Renal pelvis (tissue), 1 donor: ENCODE measurements at regions not wholly inside any gene's neighbourhood (a gene's known extent, or its start where the extent isn't known, plus 50 kb on each side); places are given as distances from the start of the nearest gene placed in this dataset.

Experiments
- DNase-seq: peaks from one replicate; pipeline ENCODE4 v3.0.0-alpha.2; 2013

DNA sequence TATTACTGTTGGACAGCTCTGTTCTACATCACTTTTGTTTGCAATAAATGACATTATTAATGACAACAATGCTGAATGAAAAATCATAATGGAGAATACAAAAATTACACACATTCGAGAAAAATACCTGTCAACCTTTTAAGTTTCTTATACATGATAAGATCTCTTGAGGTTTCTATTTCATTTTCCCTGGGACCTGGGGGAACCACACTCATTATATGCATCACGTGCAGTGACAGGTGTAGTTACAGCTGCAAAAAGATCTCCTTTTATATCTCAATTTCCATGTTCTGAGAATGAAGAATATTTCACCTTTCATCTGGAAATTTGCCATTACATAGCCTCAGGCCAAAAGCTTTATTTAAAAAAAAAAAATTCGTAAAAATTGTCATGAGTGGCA is 1347.0 kb upstream of the AGA start:
- no peak for DNase-seq

- no peak for DNase-seq
These were observed 1357.0 kb upstream of the AGA start for GRCh38 chr4:178799204-178799603.

GRCh38 chr4:178808106-178808505 is 1365.9 kb upstream of the AGA start:
- DNase-seq, result no peak

DNA sequence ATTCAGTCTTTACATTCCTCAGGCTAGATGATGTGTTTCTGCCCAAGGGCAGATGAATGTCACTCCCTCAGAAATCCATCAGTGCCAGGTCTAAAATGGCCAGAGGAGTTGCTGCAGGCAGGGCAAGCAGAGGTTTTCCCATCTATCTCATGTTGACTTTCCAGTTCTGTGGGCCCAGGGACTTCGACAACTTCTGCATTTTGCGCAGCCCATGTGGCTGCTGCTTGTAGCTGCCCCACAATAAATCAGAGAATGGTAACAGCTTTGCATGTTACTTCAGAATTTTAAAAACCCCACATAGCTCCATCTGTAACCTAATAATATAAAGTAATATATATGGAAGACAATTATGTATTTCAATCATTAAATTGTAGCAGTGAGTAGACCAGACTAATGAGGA is 1367.7 kb upstream of the AGA start:
- DNase-seq, result no peak

DNA sequence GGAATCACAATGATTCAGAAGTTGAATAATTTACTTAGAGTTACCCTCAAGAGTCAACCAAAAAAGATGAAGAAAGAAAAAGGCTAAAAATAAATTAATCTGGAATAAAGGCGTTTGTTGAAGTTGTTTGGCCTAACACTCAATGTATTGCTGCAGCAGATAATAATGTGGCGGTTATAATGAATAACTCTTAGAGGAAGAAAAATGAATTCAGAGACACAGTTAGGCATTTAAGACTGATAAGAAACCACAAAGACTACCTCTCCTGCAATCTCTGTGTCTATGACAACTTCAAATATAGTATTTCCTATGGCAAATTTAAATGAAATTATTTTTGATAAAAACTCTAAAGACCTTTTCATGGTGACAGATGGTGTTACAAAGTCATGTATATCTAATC is 1369.1 kb upstream of the AGA start:
- no peak for DNase-seq

DNA sequence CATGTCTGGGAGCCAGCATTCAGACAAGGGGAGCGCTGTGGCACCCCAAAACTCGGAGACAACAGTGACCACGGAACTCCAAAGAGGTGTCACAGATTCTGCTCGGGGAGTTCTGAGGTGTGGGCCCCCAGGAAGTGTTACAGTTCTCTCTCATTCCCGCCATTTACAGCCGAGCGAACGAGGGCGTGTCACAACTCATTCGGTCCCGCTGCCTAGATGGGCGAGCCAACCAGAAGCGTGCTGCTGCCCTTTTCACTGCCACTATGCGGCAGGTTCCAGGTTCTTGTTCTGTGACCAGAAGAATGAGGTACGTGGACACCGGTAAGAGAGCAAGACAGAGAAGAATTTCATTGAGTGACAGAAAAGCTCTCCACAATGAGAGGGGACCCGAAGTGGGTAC is 1370.6 kb upstream of the AGA start:
- no peak for DNase-seq

DNA sequence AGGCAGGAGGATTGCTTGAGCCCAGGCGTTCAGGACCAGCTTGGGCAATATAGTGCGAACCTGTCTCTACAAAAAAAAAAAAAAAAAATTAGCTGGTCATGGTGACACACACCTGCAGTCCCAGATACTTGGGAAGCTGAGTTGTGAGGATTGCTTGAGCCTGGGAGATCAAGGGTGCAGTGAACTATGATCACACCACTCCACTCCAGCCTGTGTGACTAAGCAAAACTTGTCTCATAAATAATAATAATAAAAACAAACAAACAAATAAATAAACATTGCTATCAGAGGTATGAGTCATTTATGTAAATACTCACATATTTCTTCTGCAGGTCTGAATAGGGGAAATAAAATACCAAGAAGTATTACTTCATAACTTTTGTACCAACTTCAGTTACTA is 1372.7 kb upstream of the AGA start:
- no peak for DNase-seq

- DNase-seq, result no peak
These were observed 1381.5 kb upstream of the AGA start for GRCh38 chr4:178823673-178824295.

DNA sequence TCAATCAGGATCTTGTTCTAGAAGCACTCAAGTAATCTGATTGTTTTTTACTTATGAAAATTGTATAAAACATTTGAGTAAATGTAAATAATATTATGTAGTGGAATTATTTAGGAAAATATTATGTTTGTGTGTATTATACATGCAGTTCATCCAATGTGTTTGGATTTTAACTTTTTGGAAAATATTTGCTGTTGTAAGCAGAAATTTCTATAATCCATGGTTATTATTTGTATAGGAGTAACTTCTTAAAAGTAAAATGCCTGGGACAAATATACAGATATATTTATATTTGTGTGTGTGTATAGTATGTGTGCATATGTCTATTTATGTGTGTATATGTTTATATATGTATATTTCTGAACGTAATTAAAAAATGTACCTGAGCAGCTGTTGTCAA is 1394.6 kb upstream of the AGA start:
- DNase-seq, result no peak

GRCh38 chr4:178838776-178839175 is 1396.5 kb upstream of the AGA start:
- no peak for DNase-seq

GRCh38 chr4:178856139-178856800 is 1414.0 kb upstream of the AGA start:
- no peak for DNase-seq

GRCh38 chr4:178871476-178871875 is 1429.2 kb upstream of the AGA start:
- DNase-seq, result no peak

- DNase-seq, result no peak
These were observed 1439.7 kb upstream of the AGA start for GRCh38 chr4:178881937-178882336.

DNA sequence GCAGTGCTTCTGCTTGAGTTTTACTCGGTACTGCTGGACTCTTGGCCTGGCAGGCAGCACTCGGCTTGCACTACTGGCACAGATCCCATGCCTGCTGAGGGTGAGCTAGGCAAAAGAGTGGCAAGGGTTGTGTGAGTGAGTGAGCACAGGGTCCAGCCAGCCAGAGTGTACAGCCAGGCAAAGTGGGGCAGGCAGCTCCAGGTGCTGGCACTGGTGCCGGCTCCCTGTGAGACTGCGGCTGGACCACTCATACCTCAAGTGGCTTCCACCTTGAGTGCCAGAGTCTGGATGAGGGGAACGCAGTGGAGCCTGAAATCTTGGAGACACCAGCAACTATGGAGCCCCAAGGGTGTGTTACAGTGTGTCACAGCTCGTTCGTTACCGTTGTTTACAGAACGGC is 1451.9 kb upstream of the AGA start:
- DNase-seq, result no peak

DNA sequence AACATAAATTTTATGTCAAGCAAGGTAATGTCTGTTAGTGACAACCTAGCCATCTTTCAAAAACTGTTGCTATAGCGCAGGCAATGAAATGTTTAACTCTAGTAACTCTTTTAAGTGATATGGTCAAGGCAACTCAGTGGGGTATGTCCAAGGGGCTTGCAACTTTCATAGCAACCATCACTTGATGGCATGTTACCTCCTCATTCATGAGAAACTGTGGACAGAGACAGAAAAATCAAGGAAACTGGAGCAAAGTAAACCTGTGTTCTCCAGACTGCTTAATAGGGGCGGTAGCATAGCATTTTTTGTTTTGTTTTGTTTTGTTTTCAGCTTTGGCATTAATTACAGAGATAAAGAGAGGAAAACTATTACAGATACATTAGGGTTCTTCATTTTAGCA is 1456.8 kb upstream of the AGA start:
- no peak for DNase-seq

DNA sequence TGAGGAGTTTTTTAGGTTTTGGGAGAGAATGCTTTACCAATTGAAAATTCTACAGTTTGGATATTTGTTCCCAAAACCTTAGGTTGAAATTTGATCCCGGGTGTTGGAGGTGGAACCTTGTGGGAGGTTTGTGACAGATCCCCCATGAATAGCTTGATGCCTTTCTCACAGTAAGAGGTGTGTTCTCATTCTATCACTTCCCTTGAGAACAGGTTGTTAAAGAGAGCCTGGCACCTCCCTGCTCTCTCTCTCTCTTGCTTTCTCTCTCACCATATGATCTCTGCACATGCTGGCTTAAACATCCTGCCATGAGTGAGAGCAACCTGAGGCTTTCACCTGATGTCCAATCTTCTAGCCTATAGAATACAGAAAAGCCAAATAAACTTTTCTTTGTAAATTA is 1475.5 kb upstream of the AGA start:
- no peak for DNase-seq

- DNase-seq, result no peak
These were observed 1494.9 kb upstream of the AGA start for GRCh38 chr4:178937130-178937529.

DNA sequence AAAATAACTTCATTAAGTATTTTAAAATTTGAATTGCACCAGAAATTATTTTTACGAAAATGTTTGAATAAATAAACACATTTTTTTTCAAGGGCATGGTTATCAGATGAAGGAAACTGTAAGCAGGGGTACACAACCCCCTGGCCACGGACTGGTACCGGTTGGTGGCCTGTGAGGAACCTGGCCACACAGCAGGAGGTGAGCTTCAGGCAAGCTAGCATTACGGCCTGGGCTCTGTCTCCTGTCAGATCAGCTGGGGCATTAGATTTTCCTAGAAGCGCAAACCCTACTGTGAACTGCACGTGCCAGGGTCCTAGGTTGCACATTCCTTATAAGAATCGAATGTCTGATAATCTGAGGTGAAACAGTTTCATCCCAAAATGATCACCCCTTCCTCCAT is 1499.7 kb upstream of the AGA start:
- DNase-seq, result no peak

DNA sequence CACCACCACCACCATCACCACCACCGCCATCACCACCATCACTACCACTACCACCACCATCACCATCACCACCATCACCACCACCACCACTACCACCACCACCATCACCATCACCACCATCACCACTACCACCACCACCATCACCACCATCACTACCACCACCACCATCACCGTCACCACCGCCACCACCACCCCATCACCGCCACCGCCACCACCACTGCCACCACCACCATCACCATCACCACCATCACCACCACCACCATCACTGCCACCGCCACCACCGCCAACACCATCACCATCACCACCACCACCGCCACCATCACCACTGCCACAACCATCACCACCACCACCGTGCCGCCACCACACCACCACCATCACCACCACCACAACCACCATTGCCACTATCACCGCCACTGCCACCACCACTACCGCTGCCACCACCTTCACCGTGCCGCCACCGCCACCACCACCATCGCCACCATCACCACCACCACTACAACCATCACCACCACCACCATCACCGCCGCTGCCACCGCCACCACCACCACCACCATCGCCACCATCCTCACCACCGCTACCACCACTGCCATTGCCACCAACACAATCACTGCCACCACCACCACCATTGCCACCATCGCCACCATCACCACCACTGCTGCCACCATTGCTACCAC is 1511.3 kb upstream of the AGA start:
- no peak for DNase-seq

GRCh38 chr4:178955614-178956013 is 1513.4 kb upstream of the AGA start:
- no peak for DNase-seq

DNA sequence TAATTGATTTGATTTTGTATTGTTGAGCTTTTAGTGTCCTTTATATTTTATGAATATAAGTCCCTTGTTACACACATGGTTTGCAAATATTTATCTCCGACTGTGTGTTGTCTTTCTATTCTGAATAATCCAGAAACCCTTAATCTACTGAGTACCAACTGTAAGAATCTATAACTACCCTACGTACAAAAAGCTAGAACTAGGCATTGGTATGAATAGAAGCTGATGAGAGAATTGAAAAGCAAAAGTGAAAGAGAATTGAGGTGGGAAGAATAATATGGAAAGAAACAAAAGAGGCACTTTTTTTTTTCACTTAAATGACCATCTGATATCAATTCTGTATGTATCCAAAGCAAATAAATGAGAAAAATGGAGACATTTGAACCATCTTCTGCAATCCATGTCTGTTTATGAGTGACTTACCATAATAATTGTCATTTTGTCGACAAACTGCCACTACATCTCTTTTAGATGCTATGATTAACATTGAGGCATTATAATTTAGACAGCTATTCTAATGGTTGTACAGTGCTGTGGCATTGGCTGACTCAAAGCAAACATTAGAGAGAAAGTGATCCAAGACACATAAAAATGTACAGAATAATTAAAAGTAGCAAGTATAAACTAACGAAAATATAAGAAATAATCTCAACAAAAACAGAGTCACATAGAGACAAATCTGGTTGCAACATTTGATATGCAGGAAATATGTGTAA is 1516.6 kb upstream of the AGA start:
- no peak for DNase-seq

DNA sequence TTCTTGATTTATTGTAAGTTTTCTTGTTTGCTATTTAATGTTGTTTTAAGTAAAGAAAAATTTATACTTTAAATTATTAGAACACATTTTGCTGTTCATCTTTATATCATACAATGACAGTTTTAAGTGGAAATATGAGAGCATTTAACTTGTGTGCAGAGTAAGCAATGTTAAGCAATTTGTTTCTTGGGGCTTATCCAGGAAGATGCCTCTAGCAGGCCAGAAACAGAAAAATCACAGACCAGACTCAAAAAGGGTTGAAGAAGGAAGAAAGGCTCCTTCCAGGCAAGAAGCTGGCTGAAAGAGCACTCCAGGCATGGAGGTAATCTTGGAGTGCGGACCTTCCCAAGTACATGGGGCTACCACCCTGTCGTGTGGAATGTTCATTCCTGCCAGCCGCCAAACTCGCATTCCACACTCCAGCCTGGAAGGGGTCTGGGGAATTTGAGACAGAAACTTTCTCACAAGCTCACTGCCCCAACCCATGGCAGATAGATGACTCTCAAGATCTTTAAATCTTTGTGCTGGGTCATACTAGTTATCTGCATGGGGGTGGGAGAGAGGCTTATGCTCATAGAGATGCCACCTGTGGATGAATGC is 1521.3 kb upstream of the AGA start:
- DNase-seq, result peak; percentile 19

GRCh38 chr4:178966644-178967043 is 1524.4 kb upstream of the AGA start:
- DNase-seq, result no peak
